ENCODE measurements at regions not wholly inside any gene's neighbourhood (a gene's known extent, or its start where the extent isn't known, plus 50 kb on each side); places are given as distances from the start of the nearest gene placed in this dataset.

DNA sequence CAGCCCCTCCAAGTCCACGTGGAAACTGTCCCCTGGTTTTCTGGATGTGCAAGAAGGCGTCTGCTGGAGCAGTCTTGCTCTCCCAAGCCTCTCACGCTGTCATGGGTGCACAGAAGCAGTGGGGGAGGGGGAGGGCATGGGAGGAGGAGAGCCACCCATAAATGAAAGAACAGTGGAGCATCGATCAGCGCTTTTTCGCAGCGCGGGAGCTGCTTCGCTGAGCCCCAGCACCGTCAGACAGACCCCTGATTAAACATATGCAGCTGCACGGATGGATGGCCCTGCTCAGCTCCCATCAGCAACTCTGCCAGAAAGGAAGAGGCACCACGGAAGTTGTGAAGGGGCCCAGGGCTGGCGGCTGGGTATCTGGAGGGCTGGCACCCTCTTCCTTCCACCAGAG, 264.9 kb downstream of the UQCRFS1 start:
- DNase-seq (no peak), ATAC-seq (no peak)
- no peak overlapping the region for H3K4me3 ChIP-seq
- intact Hi-C loops (cut with DNase I), result no loop called here
- TF ChIP-seq, protein P1, sequence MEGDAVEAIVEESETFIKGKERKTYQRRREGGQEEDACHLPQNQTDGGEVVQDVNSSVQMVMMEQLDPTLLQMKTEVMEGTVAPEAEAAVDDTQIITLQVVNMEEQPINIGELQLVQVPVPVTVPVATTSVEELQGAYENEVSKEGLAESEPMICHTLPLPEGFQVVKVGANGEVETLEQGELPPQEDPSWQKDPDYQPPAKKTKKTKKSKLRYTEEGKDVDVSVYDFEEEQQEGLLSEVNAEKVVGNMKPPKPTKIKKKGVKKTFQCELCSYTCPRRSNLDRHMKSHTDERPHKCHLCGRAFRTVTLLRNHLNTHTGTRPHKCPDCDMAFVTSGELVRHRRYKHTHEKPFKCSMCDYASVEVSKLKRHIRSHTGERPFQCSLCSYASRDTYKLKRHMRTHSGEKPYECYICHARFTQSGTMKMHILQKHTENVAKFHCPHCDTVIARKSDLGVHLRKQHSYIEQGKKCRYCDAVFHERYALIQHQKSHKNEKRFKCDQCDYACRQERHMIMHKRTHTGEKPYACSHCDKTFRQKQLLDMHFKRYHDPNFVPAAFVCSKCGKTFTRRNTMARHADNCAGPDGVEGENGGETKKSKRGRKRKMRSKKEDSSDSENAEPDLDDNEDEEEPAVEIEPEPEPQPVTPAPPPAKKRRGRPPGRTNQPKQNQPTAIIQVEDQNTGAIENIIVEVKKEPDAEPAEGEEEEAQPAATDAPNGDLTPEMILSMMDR (IDR thresholded peaks at IDR 0.05), result no peak
- no peaks in the 10 kb centered on the region for H3K36me3 ChIP-seq
- H3K4me1 ChIP-seq, result no peaks in the 10 kb centered on the region
- H3K9me3 ChIP-seq, result no peaks in the 10 kb centered on the region
- no peak overlapping the region for H3K27ac ChIP-seq
- H3K27me3 ChIP-seq, result no peaks in the 10 kb centered on the region

DNA sequence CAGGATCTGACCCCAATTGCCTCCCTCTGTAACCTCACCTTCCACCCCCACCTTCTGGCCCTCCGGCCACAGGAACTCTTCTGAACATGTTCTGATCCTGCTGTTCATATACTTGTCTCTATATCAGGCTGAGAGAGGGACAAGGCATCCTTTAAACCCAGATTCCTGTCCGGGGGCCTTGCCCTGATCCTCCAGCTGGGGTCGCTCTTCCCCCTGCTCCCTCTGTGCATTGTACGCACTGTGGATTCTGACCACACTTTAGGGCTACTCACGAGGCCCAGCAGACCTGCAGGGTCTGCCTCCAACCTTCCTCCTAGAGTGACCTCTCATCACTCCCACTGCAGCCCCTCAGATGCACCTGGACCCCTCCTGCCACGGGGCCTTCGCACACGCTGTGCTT, 269.3 kb downstream of the UQCRFS1 start:
- ATAC-seq, result peak; percentile 20

DNA sequence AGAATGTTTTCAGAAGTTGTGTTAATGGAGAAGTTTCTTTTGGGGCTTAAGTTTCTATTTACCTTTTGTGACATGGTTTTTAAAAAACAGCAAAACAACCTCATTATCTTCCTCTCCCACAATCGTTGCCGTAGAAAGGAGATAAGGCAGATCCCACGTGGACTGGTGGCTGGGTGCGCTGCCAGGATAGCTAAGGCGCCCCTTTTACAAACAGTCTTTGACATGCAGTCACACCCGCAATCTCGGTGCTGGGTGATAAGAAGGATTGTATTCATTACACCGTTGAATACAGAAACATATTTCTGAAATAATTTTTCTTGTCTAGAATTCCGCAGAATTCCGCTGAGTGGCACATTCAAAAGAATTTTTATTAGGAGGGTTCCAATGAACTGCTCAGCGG, 271.1 kb downstream of the UQCRFS1 start:
- Histone ChIP-seq H3K4me3 (no peak overlapping the region), H3K9me3 (no peaks in the 10 kb centered on the region), H3K4me1 (no peaks in the 10 kb centered on the region), H3K27me3 (no peaks in the 10 kb centered on the region), H3K36me3 (no peaks in the 10 kb centered on the region), H3K27ac (no peak overlapping the region)
- intact Hi-C loops (cut with DNase I), result no loop called here
- TF ChIP-seq, protein P1 (IDR thresholded peaks at IDR 0.05), result no peak
- ATAC-seq (no peak), DNase-seq (no peak)

More for the DNA sequence above, 269.3 kb downstream of the UQCRFS1 start:
- Histone ChIP-seq H3K27ac (no peak overlapping the region), H3K4me3 (no peak overlapping the region), H3K27me3 (no peaks in the 10 kb centered on the region), H3K4me1 (no peaks in the 10 kb centered on the region), H3K36me3 (no peaks in the 10 kb centered on the region), H3K9me3 (no peaks in the 10 kb centered on the region)
- TF ChIP-seq, protein P1 (IDR thresholded peaks at IDR 0.05), result no peak
- intact Hi-C loops (cut with DNase I), result no loop called here
- no peak for DNase-seq

DNA sequence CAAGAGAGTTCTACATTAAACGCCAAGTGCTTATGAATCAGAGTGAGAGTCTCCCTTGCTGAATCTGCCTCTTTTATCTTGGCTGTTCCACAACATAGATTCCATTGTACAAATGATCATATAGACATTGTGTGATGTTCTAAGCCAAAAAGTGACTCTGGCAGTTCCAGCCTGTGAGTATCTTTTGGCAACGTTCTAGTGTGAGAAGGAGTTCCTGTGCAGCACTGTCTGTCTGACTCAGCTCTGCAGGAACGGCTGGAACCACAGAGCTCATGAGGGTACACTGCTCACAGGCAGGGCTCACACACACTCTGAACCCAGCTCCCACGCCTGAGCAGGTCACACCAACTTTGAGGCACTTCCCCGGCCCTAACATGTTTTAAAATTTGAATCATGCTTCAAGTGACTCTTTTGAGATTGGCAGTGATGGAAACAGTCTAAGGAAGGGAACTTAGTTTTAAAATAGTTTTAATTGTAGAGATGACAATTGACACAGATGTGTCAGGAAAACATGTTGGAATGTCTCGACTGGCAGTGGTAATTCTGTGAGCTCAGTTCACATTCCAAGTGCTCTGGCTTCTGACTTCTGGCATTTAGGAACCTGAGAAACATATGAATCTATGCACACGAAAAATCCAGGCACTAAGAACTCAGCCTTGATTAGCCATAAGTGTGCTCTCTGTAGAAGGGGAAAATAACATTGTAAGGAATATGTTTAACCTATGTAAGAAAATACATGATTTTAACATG, 272.0 kb downstream of the UQCRFS1 start:
- DNase-seq, result no peak
- ATAC-seq, result peak; percentile 41
- no peaks in the 10 kb centered on the region for H3K36me3 ChIP-seq
- no peak overlapping the region for H3K4me3 ChIP-seq
- no peak overlapping the region for H3K27ac ChIP-seq
- TF ChIP-seq, protein P1 (IDR thresholded peaks at IDR 0.05), result no peak
- no peaks in the 10 kb centered on the region for H3K27me3 ChIP-seq
- H3K9me3 ChIP-seq, result no peaks in the 10 kb centered on the region
- H3K4me1 ChIP-seq, result no peaks in the 10 kb centered on the region
- intact Hi-C loops (cut with DNase I), result no loop called here

DNA sequence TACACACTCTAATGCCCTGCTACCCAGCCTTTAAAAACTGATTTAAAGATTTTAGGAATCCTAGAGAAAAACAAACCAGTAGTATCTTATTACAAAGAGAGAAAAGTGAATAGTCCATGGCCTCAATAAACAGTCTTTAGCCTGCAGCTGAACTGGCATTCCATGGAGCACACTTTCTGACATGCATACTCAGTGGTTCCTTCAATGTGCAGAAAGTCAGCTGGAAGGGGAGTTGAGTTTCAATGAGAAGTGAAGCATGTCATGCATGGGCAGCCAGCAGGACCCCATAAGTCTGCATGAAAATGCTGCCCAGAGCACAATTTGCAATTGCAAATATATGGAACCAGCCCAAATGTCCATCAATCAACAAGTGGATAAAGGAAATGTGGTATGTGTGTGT, 273.7 kb downstream of the UQCRFS1 start:
- TF ChIP-seq, protein P1 (IDR thresholded peaks at IDR 0.05), result no peak
- ATAC-seq (no peak), DNase-seq (no peak)
- Histone ChIP-seq H3K36me3 (no peaks in the 10 kb centered on the region), H3K27me3 (no peaks in the 10 kb centered on the region), H3K4me1 (no peaks in the 10 kb centered on the region), H3K9me3 (no peaks in the 10 kb centered on the region), H3K4me3 (no peak overlapping the region), H3K27ac (no peak overlapping the region)
- intact Hi-C loops (cut with DNase I), result no loop called here

DNA sequence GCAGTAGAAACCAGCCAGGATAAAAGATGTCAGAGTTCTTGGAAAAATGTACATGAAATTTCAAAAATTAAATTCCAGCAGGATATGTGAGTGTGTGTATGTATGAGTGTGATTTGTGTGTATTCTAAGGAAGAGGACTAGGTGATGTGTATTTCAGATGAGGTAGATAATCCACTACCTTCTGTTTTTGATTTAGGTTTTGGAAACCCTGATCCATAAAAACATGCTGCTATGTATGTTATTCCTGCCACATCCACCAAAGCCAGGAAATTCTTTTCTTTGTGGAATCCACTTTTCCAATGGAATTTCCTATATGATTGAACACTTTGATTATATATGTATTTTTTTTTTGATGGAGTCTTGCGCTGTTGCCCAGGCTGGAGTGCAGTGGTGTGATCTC, 276.9 kb downstream of the UQCRFS1 start:
- H3K36me3 ChIP-seq, result no peaks in the 10 kb centered on the region
- H3K27me3 ChIP-seq, result no peaks in the 10 kb centered on the region
- ATAC-seq (no peak), DNase-seq (no peak)
- H3K4me1 ChIP-seq, result no peaks in the 10 kb centered on the region
- H3K4me3 ChIP-seq, result no peak overlapping the region
- intact Hi-C loops (cut with DNase I), result no loop called here
- TF ChIP-seq, protein P1 (IDR thresholded peaks at IDR 0.05), result no peak
- no peak overlapping the region for H3K27ac ChIP-seq
- H3K9me3 ChIP-seq, result no peaks in the 10 kb centered on the region

Measured in upper lobe of right lung (tissue), 1 donor.